Suppressor macrophage (primary cell): ENCODE measurements at regions not wholly inside any gene's neighbourhood (a gene's known extent, or its start where the extent isn't known, plus 50 kb on each side); places are given as distances from the start of the nearest gene placed in this dataset.

Experiments
- DNase-seq, 4 experiments: peaks; one replicate each; pipeline ENCODE4 v3.0.0-alpha.2; 2020 to 2022

GRCh38 chr13:77999746-78000145 is 81.1 kb upstream of the EDNRB start:
- peak in 2 of 4 experiments; percentile 19 to 78 for DNase-seq

GRCh38 chr13:77994166-77994565 is 75.5 kb upstream of the EDNRB start:
- DNase-seq, result no peak

- no peak for DNase-seq
These were observed 72.4 kb upstream of the EDNRB start for GRCh38 chr13:77991003-77991402.

GRCh38 chr13:77989281-77989680 is 70.7 kb upstream of the EDNRB start:
- no peak for DNase-seq

GRCh38 chr13:77988355-77988754 is 69.7 kb upstream of the EDNRB start:
- no peak for DNase-seq

- no peak for DNase-seq
These were observed 68.1 kb upstream of the EDNRB start for GRCh38 chr13:77986713-77987112.

GRCh38 chr13:77985866-77986636 is 67.4 kb upstream of the EDNRB start:
- no peak for DNase-seq

GRCh38 chr13:77981281-77981881 is 62.8 kb upstream of the EDNRB start:
- no peak for DNase-seq

GRCh38 chr13:77980592-77980991 is 62.0 kb upstream of the EDNRB start:
- no peak for DNase-seq

- DNase-seq, result no peak
These were observed 61.2 kb upstream of the EDNRB start for GRCh38 chr13:77979721-77980385.

GRCh38 chr13:77975358-77976042 is 56.9 kb upstream of the EDNRB start:
- DNase-seq, result no peak

GRCh38 chr13:77969299-77969698 is 50.7 kb upstream of the EDNRB start:
- DNase-seq, result no peak
